T-helper 2 cell (primary cell): ENCODE measurements at regions not wholly inside any gene's neighbourhood (a gene's known extent, or its start where the extent isn't known, plus 50 kb on each side); places are given as distances from the start of the nearest gene placed in this dataset.

ENCODE experiments used
- DNase-seq, 5 experiments: peaks; one replicate each; pipeline versions ENCODE4 v3.0.0 to v3.0.0-alpha.2; 2012 to 2022

DNA sequence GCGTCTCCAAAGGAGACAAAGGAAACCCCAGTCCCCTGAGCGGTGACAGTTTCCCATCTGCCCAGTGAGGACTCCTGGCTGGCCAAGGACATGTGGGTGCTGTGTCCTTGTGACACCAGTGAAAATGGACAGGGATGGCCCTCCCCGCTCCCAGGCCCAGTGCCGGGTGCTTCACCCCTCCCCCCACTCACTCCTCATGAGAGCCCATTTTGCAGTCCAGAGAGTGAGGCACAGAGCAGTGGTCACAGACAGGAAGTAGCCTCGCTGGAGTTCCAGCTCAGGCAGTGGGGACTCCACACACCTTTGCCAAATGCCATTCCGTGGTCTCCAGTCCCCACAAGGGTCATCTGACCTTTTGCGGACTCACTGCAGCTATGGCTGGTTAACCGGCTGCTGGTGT lies 642.9 kb downstream of the PTPRU start:
- DNase-seq: no peak

DNA sequence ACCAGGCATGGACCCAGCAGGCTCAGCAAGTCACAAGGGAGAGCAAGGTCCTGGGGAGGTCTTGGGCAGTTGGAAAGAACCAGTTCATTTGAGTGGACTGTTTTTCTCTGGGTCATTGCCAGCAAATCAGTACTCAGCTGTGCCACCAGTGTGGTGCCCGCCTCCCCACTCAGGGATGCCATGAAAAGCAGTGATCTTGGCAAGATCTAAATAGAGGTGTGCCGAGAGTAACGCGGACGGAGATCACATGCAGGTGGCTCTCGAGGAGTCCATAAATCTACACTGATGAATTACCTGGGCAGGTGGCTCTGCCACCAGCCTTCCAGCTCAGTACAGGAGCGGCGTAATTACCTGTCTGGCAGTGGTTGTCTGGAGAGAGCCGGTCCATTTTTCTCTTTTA lies 642.2 kb downstream of the PTPRU start:
- DNase-seq: no peak

DNA sequence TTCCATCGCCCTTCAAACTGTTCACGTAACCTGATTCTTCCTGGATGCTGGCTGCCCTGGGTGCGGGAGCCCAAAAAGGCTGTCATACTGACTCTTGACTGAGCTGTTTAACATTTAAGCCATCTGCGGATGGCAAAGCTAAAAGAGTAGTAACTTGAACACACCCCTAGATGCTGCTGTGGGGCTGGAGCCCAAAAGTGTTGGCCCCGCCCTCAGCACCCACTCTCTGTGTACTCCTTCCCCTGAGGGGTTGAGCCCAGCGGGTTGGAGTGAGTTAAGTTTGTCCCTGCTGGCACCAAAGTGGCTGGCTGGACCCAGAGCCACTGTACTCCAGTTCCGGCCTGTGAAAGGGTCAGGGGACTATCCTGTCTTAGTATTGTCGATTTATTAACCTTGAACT lies 640.6 kb downstream of the PTPRU start:
- no peak for DNase-seq

- DNase-seq: no peak
Observed at GRCh38 chr1:29876441-29876840, 640.1 kb downstream of the PTPRU start.

GRCh38 chr1:29875557-29876028 lies 639.3 kb downstream of the PTPRU start:
- no peak for DNase-seq

- DNase-seq: no peak
Observed at GRCh38 chr1:29870621-29871020, 634.3 kb downstream of the PTPRU start.

DNA sequence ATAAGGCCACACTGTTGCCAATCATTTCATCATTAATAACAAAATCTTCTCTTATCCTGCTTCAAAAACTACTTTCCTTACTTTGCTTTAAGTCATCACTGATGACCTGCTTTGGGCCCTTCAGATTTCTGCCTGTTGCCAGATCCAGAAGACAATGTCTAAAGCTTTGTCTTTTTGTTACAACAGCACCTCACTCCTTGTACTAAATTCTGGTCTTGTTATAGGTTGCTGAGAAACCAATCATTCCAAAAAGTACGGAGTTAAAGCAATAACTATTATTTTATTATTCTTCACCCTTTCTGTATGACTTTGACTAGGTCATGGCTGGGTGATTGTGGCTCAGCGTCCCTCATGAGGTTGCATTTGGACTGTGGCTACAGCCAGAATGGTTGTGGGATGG lies 633.5 kb downstream of the PTPRU start:
- DNase-seq: no peak

GRCh38 chr1:29868944-29869343 lies 632.6 kb downstream of the PTPRU start:
- no peak for DNase-seq

GRCh38 chr1:29868096-29868495 lies 631.8 kb downstream of the PTPRU start:
- no peak for DNase-seq

DNA sequence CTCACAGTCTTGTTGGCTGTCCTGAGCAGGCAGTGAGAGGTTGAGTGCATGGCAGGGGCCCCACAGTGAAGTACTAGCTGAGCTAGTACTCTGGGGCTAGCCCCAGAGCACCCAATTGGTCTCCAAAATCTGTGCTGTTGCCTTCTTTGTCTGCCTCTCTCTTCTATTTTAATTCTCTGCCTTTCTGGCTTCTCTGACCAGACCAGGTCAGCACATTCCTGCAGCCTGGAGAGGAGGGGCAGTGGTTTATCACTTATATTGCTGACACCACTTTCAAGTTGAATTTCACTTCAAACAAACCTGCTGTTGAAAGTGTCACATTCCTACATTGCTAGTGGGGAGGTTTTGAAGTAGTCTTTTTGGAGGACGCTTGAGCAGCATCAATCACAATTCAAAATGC lies 628.7 kb downstream of the PTPRU start:
- DNase-seq: no peak

DNA sequence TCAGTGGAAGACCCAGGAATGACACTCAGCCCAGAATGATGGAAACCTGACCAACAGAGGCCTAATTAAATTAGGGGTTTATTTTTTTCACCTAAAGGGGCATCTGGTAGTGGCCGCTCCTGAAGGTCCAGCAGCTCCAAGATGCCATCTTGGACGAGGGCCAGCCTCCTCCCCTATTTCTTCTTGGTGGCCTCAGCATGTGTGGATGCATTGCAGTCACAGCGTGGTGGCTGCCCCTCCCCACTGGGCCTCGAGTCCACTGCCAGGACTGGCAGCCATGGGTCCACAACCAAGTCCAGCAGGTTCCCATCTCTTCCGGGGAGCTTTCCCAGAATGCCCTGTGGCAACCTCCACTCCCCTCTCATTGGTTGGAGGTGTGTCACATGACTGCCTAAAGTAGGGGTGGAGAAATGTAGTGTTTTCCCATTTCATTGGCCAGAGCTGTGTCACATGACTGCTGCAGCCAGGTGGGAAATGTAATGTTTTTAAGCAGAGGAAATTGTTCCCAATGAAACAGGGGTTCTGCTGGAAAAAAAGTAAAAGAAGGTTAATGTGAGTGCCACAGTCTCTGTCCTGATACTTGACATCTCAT lies 628.2 kb downstream of the PTPRU start:
- DNase-seq: no peak

DNA sequence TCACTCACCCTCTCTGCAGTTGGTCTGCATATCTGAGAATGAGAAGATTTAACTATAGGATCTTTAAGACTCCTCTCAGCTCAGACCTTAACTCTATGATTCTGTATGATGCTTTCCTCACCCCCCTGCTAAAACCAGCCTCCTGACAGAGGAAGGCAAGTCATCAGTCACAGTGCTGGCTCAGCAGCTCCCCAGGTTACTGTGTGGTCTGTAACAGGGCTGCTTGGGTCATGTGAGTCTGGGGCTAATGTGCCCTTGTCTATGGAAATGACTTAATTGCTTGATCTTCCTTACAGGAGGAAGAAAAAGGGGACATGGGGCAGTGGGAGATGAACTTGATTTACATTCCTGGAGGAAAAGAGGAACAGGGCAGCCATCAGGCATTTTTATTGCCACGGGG lies 625.6 kb downstream of the PTPRU start:
- DNase-seq: no peak

DNA sequence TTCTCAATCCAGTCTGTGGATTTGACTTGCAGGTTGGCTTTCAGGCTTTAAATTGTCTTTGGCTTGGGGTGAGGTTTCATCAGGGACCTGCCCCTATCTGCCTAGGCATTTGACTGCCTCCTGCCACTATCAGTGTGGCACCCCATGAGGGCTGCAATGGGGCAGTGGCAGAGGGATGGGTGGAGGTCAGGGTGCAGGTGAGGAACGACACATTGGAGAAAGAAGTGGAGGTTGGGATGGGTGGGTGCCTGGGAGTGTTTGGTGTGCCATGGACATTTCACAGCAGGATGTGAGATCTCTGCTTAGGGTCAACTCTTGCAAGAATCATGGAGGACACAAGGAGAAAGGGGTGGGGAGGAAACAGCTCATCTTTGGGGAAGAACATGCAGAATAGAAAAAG lies 625.1 kb downstream of the PTPRU start:
- DNase-seq: no peak

DNA sequence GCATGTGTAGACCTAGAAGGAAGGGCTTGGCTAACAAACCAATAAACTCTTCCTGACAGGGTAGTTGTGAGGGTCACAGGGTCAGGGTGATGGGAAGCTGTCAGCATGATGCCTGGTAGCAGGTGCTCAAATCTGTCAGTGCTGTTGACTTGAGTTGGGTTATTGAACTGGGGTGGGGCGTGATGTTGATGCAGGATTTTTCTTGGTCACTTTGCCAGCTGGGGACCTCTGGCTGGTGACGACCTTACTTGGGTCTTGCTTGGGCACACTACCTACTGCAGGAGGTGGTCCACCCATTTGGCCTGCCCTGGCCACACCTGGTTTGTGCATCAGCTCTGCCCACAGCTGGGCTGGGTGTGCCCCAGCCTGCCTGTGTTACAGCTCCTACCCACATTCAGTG lies 624.4 kb downstream of the PTPRU start:
- DNase-seq: no peak

DNA sequence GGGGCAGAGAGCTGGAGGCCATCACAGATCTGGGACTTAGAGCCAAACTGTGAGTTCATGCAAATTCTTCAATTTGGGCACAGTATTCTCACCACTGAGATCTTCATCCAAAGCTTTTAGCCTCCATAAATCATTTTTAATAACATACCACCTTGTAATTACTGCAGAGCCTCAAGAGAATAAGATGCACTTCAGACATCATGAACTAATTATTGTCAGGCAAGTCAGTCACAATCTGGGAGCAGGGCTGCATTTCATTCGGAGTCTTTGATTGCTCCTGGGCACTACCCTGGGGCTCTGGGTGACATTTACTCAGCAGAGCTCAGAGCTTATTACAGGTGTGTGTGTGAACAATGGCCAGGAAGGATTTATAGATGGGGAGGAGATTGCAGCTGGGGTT lies 623.7 kb downstream of the PTPRU start:
- no peak for DNase-seq

- no peak for DNase-seq
Observed at GRCh38 chr1:29859126-29859525, 622.8 kb downstream of the PTPRU start.

DNA sequence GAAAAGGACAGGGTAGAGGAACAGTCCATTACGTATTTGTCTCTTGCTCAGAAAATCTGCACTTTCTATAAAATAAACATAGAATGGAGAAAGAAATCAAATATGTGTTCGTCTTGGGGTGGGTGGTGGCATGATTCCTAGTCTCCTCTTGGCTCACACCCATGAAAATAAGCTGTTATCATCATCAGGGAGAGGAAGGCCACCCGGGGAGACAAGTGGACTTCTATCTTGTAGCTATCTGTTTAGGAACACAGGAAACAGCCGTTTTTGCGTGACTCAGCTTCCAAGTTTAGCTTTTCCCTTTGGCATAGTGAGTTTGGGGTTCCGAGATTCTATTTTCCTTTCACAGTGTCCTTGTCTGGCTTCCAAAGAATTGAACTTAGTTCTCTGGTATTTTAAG lies 622.3 kb downstream of the PTPRU start:
- no peak for DNase-seq

DNA sequence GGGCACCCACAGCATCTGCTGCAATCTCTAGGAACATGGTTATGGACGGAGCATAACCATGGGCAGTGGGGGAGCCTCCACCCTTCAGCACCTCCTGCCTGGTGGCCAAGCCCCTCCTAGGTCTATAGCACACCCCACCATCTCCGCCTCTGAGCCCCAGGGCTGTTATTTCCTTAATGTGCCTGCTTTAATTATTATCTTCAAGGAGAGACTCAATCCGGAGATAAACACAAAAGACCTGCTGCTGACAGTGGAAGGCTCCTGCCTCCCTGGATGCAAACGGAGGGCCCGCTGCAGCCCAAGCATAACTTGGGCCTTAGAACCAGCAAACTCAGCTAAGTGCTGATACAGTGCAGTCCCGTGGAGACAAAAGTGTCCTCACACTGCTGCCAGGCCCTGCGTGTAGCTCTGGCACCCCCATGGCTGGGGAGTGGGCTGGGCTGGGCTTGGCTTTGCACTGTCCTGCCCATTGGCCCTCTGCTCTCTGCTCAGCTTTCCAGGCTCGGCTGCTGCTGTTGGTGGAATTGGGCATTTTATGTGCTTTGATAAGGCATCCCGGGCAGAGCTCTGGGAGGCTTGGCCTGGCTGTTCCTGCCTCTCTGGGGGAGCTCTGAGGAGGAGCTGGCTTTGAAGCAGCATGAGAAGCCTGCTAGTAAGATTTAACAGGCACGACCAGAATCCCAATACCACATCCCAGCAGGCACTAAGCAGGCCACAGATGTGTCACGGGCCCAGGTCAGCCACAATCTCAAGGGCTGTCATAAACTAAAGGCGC lies 620.2 kb downstream of the PTPRU start:
- no peak for DNase-seq

DNA sequence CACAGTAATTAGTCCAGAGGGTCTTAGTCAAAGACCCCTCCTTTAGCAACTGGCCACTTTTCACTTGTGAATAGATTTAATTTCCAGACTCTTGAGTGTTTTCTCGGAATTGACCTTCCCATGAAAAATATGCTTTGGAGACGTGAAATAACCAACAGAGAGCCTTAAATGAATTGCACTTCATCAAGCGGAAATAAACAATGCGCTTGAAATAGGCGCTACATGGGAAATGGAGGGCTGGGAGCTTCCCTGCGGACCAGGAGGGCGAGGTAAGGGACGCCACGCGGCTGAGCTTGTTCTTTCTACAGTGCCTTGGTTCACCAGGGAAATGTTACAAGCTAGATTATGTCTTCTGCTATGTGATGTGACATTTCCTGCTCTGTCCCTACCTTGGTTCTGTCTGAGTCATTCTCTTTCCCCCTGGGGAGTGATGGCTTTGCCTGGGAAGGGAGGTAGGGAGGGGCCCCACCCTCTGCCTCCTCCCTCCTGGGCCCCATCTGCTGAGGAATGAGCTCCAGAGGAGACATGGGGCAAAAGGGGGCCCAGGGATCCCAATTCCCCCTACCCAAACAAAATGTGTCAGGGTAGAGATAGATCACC lies 619.3 kb downstream of the PTPRU start:
- DNase-seq: no peak

DNA sequence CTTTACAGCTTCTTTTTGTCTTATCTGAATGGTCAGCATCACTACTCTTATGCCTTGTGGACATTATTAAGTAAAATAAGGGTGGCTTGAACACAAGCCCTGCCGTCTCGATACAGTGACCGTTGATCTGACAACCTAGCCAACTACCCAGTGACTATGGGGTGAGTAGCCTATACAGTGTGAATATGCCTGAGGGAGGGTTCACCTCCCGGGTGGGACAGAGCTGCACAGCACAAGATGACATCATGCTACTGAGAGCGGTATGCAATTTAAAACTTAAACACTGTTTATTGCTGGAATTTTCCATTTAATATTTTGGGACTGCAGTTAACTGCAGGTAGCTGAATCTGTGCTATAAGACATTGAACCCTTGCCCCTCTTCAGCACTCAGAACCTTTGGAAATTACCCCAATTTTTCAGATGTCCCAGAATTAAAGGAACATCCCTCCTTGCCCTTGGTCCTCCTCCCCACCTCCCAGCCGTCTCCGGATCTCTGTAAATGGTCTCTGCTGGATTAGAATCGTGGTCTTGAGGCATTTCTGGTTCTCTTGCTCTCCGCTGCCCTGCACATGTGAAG lies 618.5 kb downstream of the PTPRU start:
- no peak for DNase-seq

GRCh38 chr1:29853716-29854330 lies 617.5 kb downstream of the PTPRU start:
- DNase-seq: no peak

DNA sequence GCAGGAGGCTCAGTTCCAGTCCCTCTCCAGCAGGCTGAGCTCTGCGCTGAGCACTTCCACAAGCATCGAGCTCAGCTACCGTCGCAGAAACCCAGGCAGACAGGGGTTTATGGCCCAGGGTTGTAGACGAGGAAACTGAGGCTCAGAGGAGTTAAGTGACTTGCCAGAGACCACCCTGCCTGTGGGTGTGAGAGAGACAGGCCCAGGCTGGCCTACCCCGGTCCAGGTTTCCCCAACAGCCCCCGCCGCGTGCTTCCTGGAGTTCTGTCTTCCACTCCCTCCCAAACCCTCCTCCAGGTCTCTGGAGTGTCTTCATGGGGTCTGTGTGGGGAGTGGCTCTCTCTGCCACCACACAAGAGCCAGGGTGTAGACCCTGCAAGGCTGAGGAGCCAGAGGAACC lies 615.9 kb downstream of the PTPRU start:
- no peak for DNase-seq

DNA sequence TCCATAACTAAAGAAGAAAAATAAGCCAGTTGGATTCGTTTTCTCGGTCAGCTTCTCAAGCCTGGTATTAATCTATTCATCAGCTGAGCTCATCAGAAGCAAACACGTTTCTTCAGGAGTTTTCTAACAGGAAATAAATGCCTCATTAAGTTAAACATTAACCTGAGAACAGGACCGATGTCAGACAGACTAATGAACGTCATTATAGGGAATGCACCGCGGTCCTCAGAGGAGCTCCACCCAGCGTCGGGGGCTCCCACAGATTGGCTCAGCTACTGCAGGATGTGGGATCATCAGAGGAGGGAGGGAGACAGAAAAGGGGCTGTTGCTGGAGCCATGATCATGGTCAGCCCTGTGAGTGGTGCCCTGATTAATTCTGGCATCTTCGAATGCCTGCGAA lies 615.4 kb downstream of the PTPRU start:
- DNase-seq: no peak
